GM10266 (cell line): ENCODE measurements at regions not wholly inside any gene's neighbourhood (a gene's known extent, or its start where the extent isn't known, plus 50 kb on each side); places are given as distances from the start of the nearest gene placed in this dataset.

Experiments used
- DNase-seq: peaks from one replicate; pipeline ENCODE4 v3.0.0; 2012; ENCODE audit errors: extremely low spot score
- CTCF ChIP-seq: IDR thresholded peaks from 2 replicates; pipeline ENCODE4 v1.5.1; 2012; ENCODE audit warnings: mild to moderate bottlenecking, low read depth; ENCODE audit not compliant: control insufficient read depth, insufficient read depth; ENCODE audit errors: missing control alignments

GRCh38 chr4:156401371-156401770 is 447.7 kb upstream of the CTSO start:
- DNase-seq = no peak
- no peak for TF ChIP-seq CTCF

- TF ChIP-seq CTCF = no peak
- DNase-seq = no peak
These were observed 442.9 kb upstream of the CTSO start for GRCh38 chr4:156396534-156396933.

- no peak for DNase-seq
- TF ChIP-seq CTCF = no peak
These were observed 437.6 kb upstream of the CTSO start for GRCh38 chr4:156391325-156391653.

- TF ChIP-seq CTCF = no peak
- DNase-seq = no peak
These were observed 437.1 kb upstream of the CTSO start for GRCh38 chr4:156390599-156391324.

- no peak for TF ChIP-seq CTCF
- no peak for DNase-seq
These were observed 435.2 kb upstream of the CTSO start for GRCh38 chr4:156388826-156389225.

GRCh38 chr4:156378033-156378665 is 424.5 kb upstream of the CTSO start:
- TF ChIP-seq CTCF = peak; percentile 64
- peak; percentile 28 for DNase-seq

GRCh38 chr4:156377036-156377710 is 423.5 kb upstream of the CTSO start:
- no peak for DNase-seq
- no peak for TF ChIP-seq CTCF
